GM12874 (cell line): ENCODE measurements at regions not wholly inside any gene's neighbourhood (a gene's known extent, or its start where the extent isn't known, plus 50 kb on each side); places are given as distances from the start of the nearest gene placed in this dataset.

Experiments used
- CTCF ChIP-seq: IDR thresholded peaks from 2 replicates; pipeline ENCODE4 v1.5.1; 2011; ENCODE audit warnings: low read depth, mild to moderate bottlenecking, control low read depth, low read length, moderate library complexity; ENCODE audit not compliant: insufficient read depth

GRCh38 chr14:38629412-38629811, 373.5 kb upstream of the CLEC14A start:
- TF ChIP-seq CTCF, result no peak

GRCh38 chr14:38627163-38627562, 371.3 kb upstream of the CLEC14A start:
- TF ChIP-seq CTCF, result no peak

- TF ChIP-seq CTCF, result no peak
Observed at GRCh38 chr14:38623661-38624060, 367.8 kb upstream of the CLEC14A start.

- TF ChIP-seq CTCF, result peak; percentile 23; the same call in 1 of the 2 replicates
Observed at GRCh38 chr14:38618514-38618913, 362.6 kb upstream of the CLEC14A start.

- no peak for TF ChIP-seq CTCF
Observed at GRCh38 chr14:38616959-38617358, 361.1 kb upstream of the CLEC14A start.

GRCh38 chr14:38611928-38612327, 356.0 kb upstream of the CLEC14A start:
- no peak for TF ChIP-seq CTCF

- TF ChIP-seq CTCF, result no peak
Observed at GRCh38 chr14:38608244-38608643, 352.4 kb upstream of the CLEC14A start.
